HCT116 (cell line): ENCODE measurements at regions not wholly inside any gene's neighbourhood (a gene's known extent, or its start where the extent isn't known, plus 50 kb on each side); places are given as distances from the start of the nearest gene placed in this dataset.

Experiments
- ATAC-seq: fragments of 200-7000 bp; cut with Tn5 transposase; 2 replicates; pipeline ENCODE4 v1.9.1; 2020; ENCODE audit warnings: mild to moderate bottlenecking, moderate library complexity
- BruUV-seq: library from RNA; stranded (reverse); fragments of 400-500 nt; replicated peaks from 2 replicates; lab custom pipeline; 2021; lab: Mats Ljungman, UMichigan
- CTCF ChIA-PET: fragments of 300-600 bp; sonication (Branson Sonifier 250); formaldehyde crosslinking; loops from one replicate; lab custom pipeline; 2021; ENCODE audit warnings: antibody characterized with exemption; lab: Charles Lee
- POLR2A ChIA-PET: fragments of 300-600, 350-600 bp; sonication (Branson Sonifier 250); formaldehyde crosslinking; loops from one replicate; lab custom pipeline; 2021; ENCODE audit warnings: antibody characterized with exemption; lab: Charles Lee
- RAD21 ChIA-PET, 2 experiments: fragments of 300-600 bp; sonication (Branson Sonifier 250); formaldehyde crosslinking; loops; one replicate each; lab custom pipeline; 2023; ENCODE audit warnings: low total read pairs in 2 of 2; ENCODE audit not compliant: uncharacterized antibody in 2 of 2, unreplicated experiment in 2 of 2, low non-redundant PET in 1 of 2; lab: Charles Lee
- DNase-seq: peaks from one replicate; pipeline ENCODE4 v3.0.0-alpha.2; 2010; ENCODE audit warnings: low read depth, low spot score
- H2AFZ ChIP-seq: fragments of 200-600 bp; shearing (Covaris generic), sonication (generic); 2 replicates; pipeline ENCODE4 v1.6.1; 2017; ENCODE audit warnings: low read depth, mixed run types, mixed read lengths, antibody characterized with exemption, low read length; ENCODE audit not compliant: poor library complexity, severe bottlenecking
- H3K27ac ChIP-seq: 2 replicates; pipeline ENCODE4 v1.5.1; 2012; ENCODE audit warnings: low read depth, low read length
- H3K27me3 ChIP-seq: fragments of 200-600 bp; sonication (generic); 2 replicates; pipeline ENCODE4 v1.6.1; 2016; ENCODE audit warnings: mixed run types, low read length, mixed read lengths; ENCODE audit not compliant: insufficient read depth
- H3K36me3 ChIP-seq, 2 experiments: fragments of 200-500 bp in 1 of 2; fragments of 200-600 bp in 1 of 2; sonication (Bioruptor generic) in 1 of 2; sonication (generic) in 1 of 2; 2 replicates each; pipeline versions ENCODE4 v1.5.1 to v1.6.1; 2014 to 2016; ENCODE audit warnings: low read length in 2 of 2, inconsistent platforms in 1 of 2, mixed read lengths in 1 of 2, mixed run types in 1 of 2; ENCODE audit not compliant: insufficient read depth in 2 of 2, control insufficient read depth in 1 of 2
- H3K4me1 ChIP-seq, 2 experiments: fragments of 200-600 bp in 1 of 2; sonication (generic) in 1 of 2; 2 replicates each; pipeline versions ENCODE4 v1.5.1 to v1.6.1; 2012 to 2017; ENCODE audit warnings: low read length in 2 of 2, inconsistent platforms in 1 of 2, mild to moderate bottlenecking in 1 of 2, mixed read lengths in 1 of 2, mixed run types in 1 of 2, moderate library complexity in 1 of 2; ENCODE audit not compliant: insufficient read depth in 2 of 2, control insufficient read depth in 1 of 2
- H3K4me2 ChIP-seq: fragments of 200-600 bp; sonication (generic); 2 replicates; pipeline ENCODE4 v1.6.1; 2017; ENCODE audit warnings: mixed run types, low read length, mixed read lengths
- H3K4me3 ChIP-seq, 2 experiments: fragments of 200-600 bp in 1 of 2; sonication (generic) in 1 of 2; replicated peaks in 1 of 2; 2 replicates each; pipeline ENCODE4 v1.5.1; 2011 to 2016; ENCODE audit warnings: low read length in 2 of 2, control low read depth in 1 of 2, low read depth in 1 of 2, mild to moderate bottlenecking in 1 of 2, mixed read lengths in 1 of 2, mixed run types in 1 of 2
- H3K79me2 ChIP-seq: fragments of 200-600 bp; sonication (generic); 2 replicates; pipeline ENCODE4 v1.6.1; 2017; ENCODE audit warnings: mild to moderate bottlenecking, mixed run types, low read length, moderate library complexity, mixed read lengths; ENCODE audit not compliant: insufficient read depth
- H3K9ac ChIP-seq: fragments of 200-600 bp; sonication (generic); 2 replicates; pipeline ENCODE4 v1.6.1; 2016; ENCODE audit warnings: low read length, mixed read lengths
- H3K9me2 ChIP-seq: fragments of 200-600 bp; sonication (generic), shearing (Covaris generic); 2 replicates; pipeline ENCODE4 v1.6.1; 2017; ENCODE audit warnings: mixed run types, mild to moderate bottlenecking, moderate library complexity; ENCODE audit not compliant: insufficient read depth
- H3K9me3 ChIP-seq, 2 experiments: fragments of 200-500 bp in 1 of 2; fragments of 200-600 bp in 1 of 2; sonication (Bioruptor generic) in 1 of 2; sonication (generic) in 1 of 2; 2 replicates each; pipeline ENCODE4 v1.6.1; 2014 to 2017; ENCODE audit warnings: low read length in 2 of 2, mixed read lengths in 2 of 2, inconsistent platforms in 1 of 2, low read depth in 1 of 2, mild to moderate bottlenecking in 1 of 2, mixed run types in 1 of 2, moderate library complexity in 1 of 2; ENCODE audit not compliant: control insufficient read depth in 1 of 2, insufficient read depth in 1 of 2
- H4K20me1 ChIP-seq: fragments of 200-600 bp; sonication (generic), shearing (Covaris generic); 2 replicates; pipeline ENCODE4 v1.6.1; 2017; ENCODE audit warnings: mixed run types, mild to moderate bottlenecking, moderate library complexity; ENCODE audit not compliant: insufficient read depth
- CBX3 ChIP-seq: IDR thresholded peaks from 2 replicates; pipeline ENCODE4 v1.6.1; 2012; ENCODE audit warnings: low read depth
- CEBPB ChIP-seq: IDR thresholded peaks from 2 replicates; pipeline ENCODE4 v1.6.1; 2012; ENCODE audit warnings: low read depth
- RAD21 ChIP-seq: IDR thresholded peaks from 2 replicates; pipeline ENCODE4 v1.6.1; 2012; ENCODE audit warnings: low read depth, mild to moderate bottlenecking
- intact Hi-C: fragments of 100-400 bp; cut with micrococcal nuclease; formaldehyde crosslinking; loops from 2 replicates; pipeline ENCODE4 v1.10.0; 2022
- TF ChIP-seq, protein P1 (sequence below): IDR thresholded peaks from 2 replicates; pipeline ENCODE4 v1.6.1; 2011; ENCODE audit warnings: mild to moderate bottlenecking, low read length, moderate library complexity; ENCODE audit not compliant: insufficient replicate concordance; ENCODE audit errors: extremely low read depth
- TF ChIP-seq, protein P2 (sequence below): IDR thresholded peaks from 2 replicates; pipeline ENCODE4 v1.6.1; 2012
- TF ChIP-seq, protein P3 (sequence below): IDR thresholded peaks from 2 replicates; pipeline ENCODE4 v1.6.1; 2012; ENCODE audit warnings: low read depth

DNA sequence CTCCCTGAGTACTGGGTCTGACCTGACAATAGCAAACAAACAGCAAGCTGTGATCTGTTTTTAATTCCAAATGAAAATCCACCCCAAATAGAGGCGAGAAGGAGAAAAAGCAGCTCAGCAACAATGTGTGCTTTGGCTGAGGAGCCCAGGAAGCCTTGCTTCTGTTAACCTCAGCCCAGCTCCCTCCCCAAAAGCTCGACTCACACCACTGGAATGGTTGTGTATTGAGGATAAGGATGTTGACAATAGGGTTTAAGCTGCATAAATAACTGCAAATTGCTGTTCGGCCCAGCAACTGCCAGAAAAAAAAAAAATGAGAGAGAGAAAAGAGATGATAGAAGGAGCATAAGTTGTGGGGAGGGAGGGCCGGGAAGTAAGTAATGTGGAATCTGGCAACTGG, 104.0 kb upstream of the TBC1D5 start:
- no peak for DNase-seq
- Histone ChIP-seq H4K20me1 (no peaks in the 10 kb centered on the region), H3K4me3 (no peak overlapping the region), H3K27me3 (no peaks in the 10 kb centered on the region), H3K36me3 (no peaks in the 10 kb centered on the region), H3K9ac (no peak overlapping the region), H3K9me3 (no peaks in the 10 kb centered on the region), H2AFZ (no peak overlapping the region), H3K79me2 (no peaks in the 10 kb centered on the region), H3K4me2 (no peak overlapping the region), H3K4me1 (no peaks in the 10 kb centered on the region), H3K9me2 (no peaks in the 10 kb centered on the region), H3K27ac (no peak overlapping the region)
- intact Hi-C loops: loop anchor here (10.0 kb wide), 1 partner anchor 1242 kb away; the partner anchor contains the start of gene DAZL
- BruUV-seq: no TSS peak
- ChIA-PET POLR2A (no interaction called here), CTCF (no interaction called here), RAD21 (no interaction called here)
- TF ChIP-seq CEBPB (no peak), CBX3 (no peak), RAD21 (no peak)
- TF ChIP-seq, protein P1, sequence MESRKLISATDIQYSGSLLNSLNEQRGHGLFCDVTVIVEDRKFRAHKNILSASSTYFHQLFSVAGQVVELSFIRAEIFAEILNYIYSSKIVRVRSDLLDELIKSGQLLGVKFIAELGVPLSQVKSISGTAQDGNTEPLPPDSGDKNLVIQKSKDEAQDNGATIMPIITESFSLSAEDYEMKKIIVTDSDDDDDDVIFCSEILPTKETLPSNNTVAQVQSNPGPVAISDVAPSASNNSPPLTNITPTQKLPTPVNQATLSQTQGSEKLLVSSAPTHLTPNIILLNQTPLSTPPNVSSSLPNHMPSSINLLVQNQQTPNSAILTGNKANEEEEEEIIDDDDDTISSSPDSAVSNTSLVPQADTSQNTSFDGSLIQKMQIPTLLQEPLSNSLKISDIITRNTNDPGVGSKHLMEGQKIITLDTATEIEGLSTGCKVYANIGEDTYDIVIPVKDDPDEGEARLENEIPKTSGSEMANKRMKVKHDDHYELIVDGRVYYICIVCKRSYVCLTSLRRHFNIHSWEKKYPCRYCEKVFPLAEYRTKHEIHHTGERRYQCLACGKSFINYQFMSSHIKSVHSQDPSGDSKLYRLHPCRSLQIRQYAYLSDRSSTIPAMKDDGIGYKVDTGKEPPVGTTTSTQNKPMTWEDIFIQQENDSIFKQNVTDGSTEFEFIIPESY: no peak
- TF ChIP-seq, protein P2, sequence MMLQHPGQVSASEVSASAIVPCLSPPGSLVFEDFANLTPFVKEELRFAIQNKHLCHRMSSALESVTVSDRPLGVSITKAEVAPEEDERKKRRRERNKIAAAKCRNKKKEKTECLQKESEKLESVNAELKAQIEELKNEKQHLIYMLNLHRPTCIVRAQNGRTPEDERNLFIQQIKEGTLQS: no peak
- TF ChIP-seq, protein P3, sequence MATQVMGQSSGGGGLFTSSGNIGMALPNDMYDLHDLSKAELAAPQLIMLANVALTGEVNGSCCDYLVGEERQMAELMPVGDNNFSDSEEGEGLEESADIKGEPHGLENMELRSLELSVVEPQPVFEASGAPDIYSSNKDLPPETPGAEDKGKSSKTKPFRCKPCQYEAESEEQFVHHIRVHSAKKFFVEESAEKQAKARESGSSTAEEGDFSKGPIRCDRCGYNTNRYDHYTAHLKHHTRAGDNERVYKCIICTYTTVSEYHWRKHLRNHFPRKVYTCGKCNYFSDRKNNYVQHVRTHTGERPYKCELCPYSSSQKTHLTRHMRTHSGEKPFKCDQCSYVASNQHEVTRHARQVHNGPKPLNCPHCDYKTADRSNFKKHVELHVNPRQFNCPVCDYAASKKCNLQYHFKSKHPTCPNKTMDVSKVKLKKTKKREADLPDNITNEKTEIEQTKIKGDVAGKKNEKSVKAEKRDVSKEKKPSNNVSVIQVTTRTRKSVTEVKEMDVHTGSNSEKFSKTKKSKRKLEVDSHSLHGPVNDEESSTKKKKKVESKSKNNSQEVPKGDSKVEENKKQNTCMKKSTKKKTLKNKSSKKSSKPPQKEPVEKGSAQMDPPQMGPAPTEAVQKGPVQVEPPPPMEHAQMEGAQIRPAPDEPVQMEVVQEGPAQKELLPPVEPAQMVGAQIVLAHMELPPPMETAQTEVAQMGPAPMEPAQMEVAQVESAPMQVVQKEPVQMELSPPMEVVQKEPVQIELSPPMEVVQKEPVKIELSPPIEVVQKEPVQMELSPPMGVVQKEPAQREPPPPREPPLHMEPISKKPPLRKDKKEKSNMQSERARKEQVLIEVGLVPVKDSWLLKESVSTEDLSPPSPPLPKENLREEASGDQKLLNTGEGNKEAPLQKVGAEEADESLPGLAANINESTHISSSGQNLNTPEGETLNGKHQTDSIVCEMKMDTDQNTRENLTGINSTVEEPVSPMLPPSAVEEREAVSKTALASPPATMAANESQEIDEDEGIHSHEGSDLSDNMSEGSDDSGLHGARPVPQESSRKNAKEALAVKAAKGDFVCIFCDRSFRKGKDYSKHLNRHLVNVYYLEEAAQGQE: no peak
- ATAC-seq: no peak
